AG09319 (cell line): ENCODE measurements at regions not wholly inside any gene's neighbourhood (a gene's known extent, or its start where the extent isn't known, plus 50 kb on each side); places are given as distances from the start of the nearest gene placed in this dataset.
"Not testable (repeated sequence)": the region's sequence is repeated elsewhere in the genome, so short reads cannot be mapped to it uniquely, and the experiment has no call there.

Experiments
- DNase-seq: peaks from one replicate; pipeline ENCODE4 v3.0.0-alpha.2; 2010; ENCODE audit warnings: low read depth; ENCODE audit errors: extremely low read depth
- CTCF ChIP-seq: IDR thresholded peaks from 2 replicates; pipeline ENCODE4 v1.5.1; 2011; ENCODE audit warnings: low read depth, mild to moderate bottlenecking, inconsistent platforms, low read length, moderate library complexity

- no peak for TF ChIP-seq CTCF
- DNase-seq = no peak
Observed at GRCh38 chr6:14287707-14288106, 170.1 kb downstream of the CD83 start.

- DNase-seq = no peak
- TF ChIP-seq CTCF = no peak
Observed at GRCh38 chr6:14288910-14289309, 171.3 kb downstream of the CD83 start.

GRCh38 chr6:14290041-14290771, 172.6 kb downstream of the CD83 start:
- TF ChIP-seq CTCF = no peak
- DNase-seq = no peak

- no peak for TF ChIP-seq CTCF
- no peak for DNase-seq
Observed at GRCh38 chr6:14290772-14291330, 173.3 kb downstream of the CD83 start.

GRCh38 chr6:14291331-14291730, 173.8 kb downstream of the CD83 start:
- TF ChIP-seq CTCF = no peak
- DNase-seq = no peak

- no peak for TF ChIP-seq CTCF
- DNase-seq = no peak
Observed at GRCh38 chr6:14292119-14292518, 174.5 kb downstream of the CD83 start.

- TF ChIP-seq CTCF = no peak
- DNase-seq = no peak
Observed at GRCh38 chr6:14294270-14294951, 176.8 kb downstream of the CD83 start.

- DNase-seq = not testable (repeated sequence)
Observed at GRCh38 chr6:14296698-14297097, 179.1 kb downstream of the CD83 start.

- DNase-seq = not testable (repeated sequence)
Observed at GRCh38 chr6:14297118-14297517, 179.5 kb downstream of the CD83 start.

GRCh38 chr6:14300189-14300588, 182.6 kb downstream of the CD83 start:
- not testable (repeated sequence) for DNase-seq

- not testable (repeated sequence) for DNase-seq
Observed at GRCh38 chr6:14300721-14301120, 183.1 kb downstream of the CD83 start.

GRCh38 chr6:14301477-14301876, 183.9 kb downstream of the CD83 start:
- DNase-seq = not testable (repeated sequence)
